BLaER1 treated with 17β-estradiol and CSF1 and Interleukin-3, amounts not matched to agents 10 nM and 100 nM (cell line): ENCODE measurements at regions not wholly inside any gene's neighbourhood (a gene's known extent, or its start where the extent isn't known, plus 50 kb on each side); places are given as distances from the start of the nearest gene placed in this dataset.

Experiments
- H3K27ac ChIP-seq, 11 experiments: shearing (Covaris generic); formaldehyde crosslinking; 2 replicates each; pipeline ENCODE4 v1.8.1; 2022
- H3K27me3 ChIP-seq, 11 experiments: shearing (Covaris generic); formaldehyde crosslinking; 2 replicates each; pipeline ENCODE4 v1.8.1; 2022
- H3K36me3 ChIP-seq, 11 experiments: shearing (Covaris generic); formaldehyde crosslinking; 2 replicates each; pipeline ENCODE4 v1.8.1; 2022
- H3K4me1 ChIP-seq, 10 experiments: shearing (Covaris generic); formaldehyde crosslinking; 2 replicates each; pipeline ENCODE4 v1.8.1; 2022
- H3K4me2 ChIP-seq, 11 experiments: shearing (Covaris generic); formaldehyde crosslinking; 2 replicates each; pipeline ENCODE4 v1.8.1; 2022
- H3K4me3 ChIP-seq, 10 experiments: shearing (Covaris generic); formaldehyde crosslinking; 2 replicates each; pipeline ENCODE4 v1.8.1; 2022
- H3K9ac ChIP-seq, 11 experiments: shearing (Covaris generic); formaldehyde crosslinking; 2 replicates each; pipeline ENCODE4 v1.8.1; 2022
- H3K9me3 ChIP-seq, 11 experiments: shearing (Covaris generic); formaldehyde crosslinking; replicated peaks in 1 of 11; 2 replicates each; pipeline ENCODE4 v1.8.1; 2022
- H4K20me1 ChIP-seq, 11 experiments: shearing (Covaris generic); formaldehyde crosslinking; 2 replicates each; pipeline ENCODE4 v1.8.1; 2022
- Cebpa-rat ChIP-seq, 11 experiments: shearing (Covaris generic); IDR thresholded peaks; 2 replicates each; pipeline ENCODE4 v1.8.1; 2022

DNA sequence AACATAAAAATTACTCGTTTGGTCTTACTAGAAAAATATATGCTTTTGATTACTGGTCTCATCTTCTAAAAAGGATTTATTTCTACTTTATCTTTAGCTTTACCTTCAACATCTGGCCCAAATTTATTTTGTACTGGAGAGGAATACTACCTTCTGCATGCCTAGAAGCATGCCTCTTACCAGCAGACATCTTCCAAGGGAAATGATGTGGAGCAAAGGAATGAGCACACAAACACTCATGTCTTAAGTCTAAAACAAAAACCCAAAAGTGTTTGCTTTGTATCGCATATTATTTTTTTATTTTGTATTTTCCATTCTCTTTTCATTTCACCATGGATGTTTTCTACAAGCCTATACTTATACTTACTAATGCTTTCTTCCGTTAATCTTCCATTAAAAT is 304.6 kb upstream of the KCNMB2 start:
- Histone ChIP-seq H3K27ac (no peak overlapping the region), H3K27me3 (no peaks in the 10 kb centered on the region), H3K4me2 (no peak overlapping the region), H3K9ac (no peak overlapping the region), H3K4me3 (no peak overlapping the region), H3K9me3 (no peaks in the 10 kb centered on the region), H3K36me3 (no peaks in the 10 kb centered on the region), H4K20me1 (no peaks in the 10 kb centered on the region), H3K4me1 (peaks cover 0 to 6% (median 0%) of the 10 kb centered on the region in 10 experiments; a peak in 1 of 20 replicates)
- no peak for TF ChIP-seq Cebpa-rat (IDR thresholded peaks at IDR 0.05)

DNA sequence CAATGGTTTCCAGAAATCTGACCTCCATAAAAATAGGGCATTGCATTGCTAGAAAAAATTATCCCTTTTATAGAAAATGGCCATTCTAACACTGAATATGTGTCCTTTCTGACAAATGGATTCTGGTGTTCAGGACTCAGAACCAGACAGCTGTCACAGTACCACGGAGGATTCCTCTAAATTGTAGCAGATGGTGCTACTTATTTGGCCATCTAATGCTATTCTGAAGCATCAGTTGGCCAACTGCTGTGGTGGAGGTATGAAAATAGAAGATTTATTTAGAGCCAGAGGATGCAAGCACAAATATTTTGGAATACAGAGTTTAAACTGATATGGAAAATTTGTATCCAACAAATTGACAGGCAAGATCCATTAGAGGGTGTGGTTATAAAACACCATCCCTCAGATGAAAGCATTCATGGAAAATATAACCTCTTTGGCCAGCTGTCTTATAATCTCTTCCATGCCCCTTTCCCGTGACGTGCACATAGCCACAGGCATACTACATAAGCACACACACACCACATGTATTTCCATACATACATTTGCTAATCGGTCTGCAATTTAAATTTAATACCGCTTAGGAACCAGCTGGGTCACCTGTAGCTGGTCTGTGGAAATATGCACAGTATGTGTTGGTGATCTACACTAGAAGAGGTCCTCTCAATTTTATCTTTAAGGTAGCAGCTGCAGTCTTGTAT is 302.7 kb upstream of the KCNMB2 start:
- Histone ChIP-seq H4K20me1 (no peaks in the 10 kb centered on the region), H3K9me3 (no peaks in the 10 kb centered on the region), H3K4me3 (no peak overlapping the region), H3K9ac (no peak overlapping the region), H3K27ac (no peak overlapping the region), H3K4me2 (no peak overlapping the region), H3K4me1 (peaks cover 0 to 6% (median 0%) of the 10 kb centered on the region in 10 experiments; a peak in 1 of 20 replicates), H3K27me3 (no peaks in the 10 kb centered on the region), H3K36me3 (no peaks in the 10 kb centered on the region)
- no peak for TF ChIP-seq Cebpa-rat (IDR thresholded peaks at IDR 0.05)

GRCh38 chr3:178236555-178237277 is 299.5 kb upstream of the KCNMB2 start:
- Histone ChIP-seq H3K9me3 (peaks cover 0 to 17% (median 6%) of the 10 kb centered on the region in 11 experiments; a peak in 7 of 22 replicates), H3K4me2 (no peak overlapping the region), H3K27ac (no peak overlapping the region), H3K9ac (no peak overlapping the region), H3K27me3 (no peaks in the 10 kb centered on the region), H4K20me1 (no peaks in the 10 kb centered on the region), H3K4me1 (peaks cover 0 to 6% (median 0%) of the 10 kb centered on the region in 10 experiments; a peak in 1 of 20 replicates), H3K36me3 (no peaks in the 10 kb centered on the region), H3K4me3 (no peak overlapping the region)
- TF ChIP-seq Cebpa-rat (IDR thresholded peaks at IDR 0.05): no peak

DNA sequence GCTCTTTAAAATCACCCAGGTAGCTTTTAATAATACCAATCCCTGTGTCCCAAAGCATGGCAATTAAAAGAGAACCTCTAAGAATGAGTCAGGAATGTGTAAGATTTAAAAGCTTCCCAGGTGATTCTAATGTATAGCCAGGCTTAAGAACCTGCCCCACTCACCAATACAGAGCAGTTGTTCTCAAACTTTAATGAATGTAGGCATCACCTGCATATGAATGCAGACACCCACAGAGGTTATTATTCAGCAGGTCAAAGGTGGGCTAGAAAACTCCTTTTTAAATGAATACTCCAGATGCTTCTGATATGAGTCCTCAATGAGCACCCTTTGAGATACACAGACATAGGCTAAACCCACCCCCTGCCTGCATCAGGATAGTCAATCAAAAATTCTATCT is 298.1 kb upstream of the KCNMB2 start:
- no peaks in the 10 kb centered on the region for H3K36me3 ChIP-seq
- H3K27ac ChIP-seq: no peak overlapping the region
- peaks cover 0 to 17% (median 6%) of the 10 kb centered on the region in 11 experiments; a peak in 7 of 22 replicates for H3K9me3 ChIP-seq
- H3K27me3 ChIP-seq: no peaks in the 10 kb centered on the region
- H4K20me1 ChIP-seq: no peaks in the 10 kb centered on the region
- no peak overlapping the region for H3K4me2 ChIP-seq
- H3K4me1 ChIP-seq: peaks cover 0 to 6% (median 0%) of the 10 kb centered on the region in 10 experiments; a peak in 1 of 20 replicates
- H3K9ac ChIP-seq: no peak overlapping the region
- H3K4me3 ChIP-seq: no peak overlapping the region
- no peak for TF ChIP-seq Cebpa-rat (IDR thresholded peaks at IDR 0.05)

GRCh38 chr3:178244733-178245709 is 291.2 kb upstream of the KCNMB2 start:
- Histone ChIP-seq H3K9ac (no peak overlapping the region), H3K4me2 (no peak overlapping the region), H3K27me3 (no peaks in the 10 kb centered on the region), H3K4me3 (no peak overlapping the region), H3K27ac (no peak overlapping the region), H3K36me3 (no peaks in the 10 kb centered on the region), H4K20me1 (no peaks in the 10 kb centered on the region), H3K4me1 (no peaks in the 10 kb centered on the region), H3K9me3 (peaks cover 0 to 27% (median 6%) of the 10 kb centered on the region in 11 experiments; a peak in 9 of 22 replicates)
- TF ChIP-seq Cebpa-rat (IDR thresholded peaks at IDR 0.05): no peak

DNA sequence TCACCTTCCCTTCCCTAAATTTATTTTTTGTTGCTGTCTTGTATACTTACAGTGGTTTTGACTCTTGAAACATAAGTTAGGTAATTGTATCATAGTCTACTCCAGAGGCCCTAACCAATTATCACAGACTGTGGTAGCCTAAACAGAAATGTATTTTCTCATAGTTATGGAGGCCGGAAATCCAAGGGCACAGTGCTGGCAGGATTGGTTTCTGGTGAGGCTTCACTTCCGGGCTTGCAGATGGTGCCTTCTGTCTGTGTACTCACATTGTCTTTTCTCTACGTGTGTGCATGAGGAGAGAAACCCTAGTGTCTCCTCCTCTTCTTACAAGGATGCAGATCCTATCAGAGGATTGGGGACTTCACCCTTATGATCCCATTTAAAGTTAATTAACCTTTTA is 290.2 kb upstream of the KCNMB2 start:
- Histone ChIP-seq H3K36me3 (no peaks in the 10 kb centered on the region), H3K4me1 (no peaks in the 10 kb centered on the region), H3K4me3 (no peak overlapping the region), H3K27ac (no peak overlapping the region), H4K20me1 (no peaks in the 10 kb centered on the region), H3K27me3 (no peaks in the 10 kb centered on the region), H3K4me2 (no peak overlapping the region), H3K9ac (no peak overlapping the region), H3K9me3 (peaks cover 0 to 18% (median 3%) of the 10 kb centered on the region in 11 experiments; a peak in 8 of 22 replicates)
- TF ChIP-seq Cebpa-rat (IDR thresholded peaks at IDR 0.05): no peak

- H3K4me3 ChIP-seq: no peak overlapping the region
Observed at GRCh38 chr3:178255315-178255714, 280.9 kb upstream of the KCNMB2 start.

GRCh38 chr3:178257491-178257890 is 278.7 kb upstream of the KCNMB2 start:
- TF ChIP-seq Cebpa-rat (IDR thresholded peaks at IDR 0.05): no peak
- H3K4me3 ChIP-seq: no peak overlapping the region
- no peak overlapping the region for H3K9ac ChIP-seq
- H3K27me3 ChIP-seq: no peaks in the 10 kb centered on the region
- H3K4me1 ChIP-seq: no peaks in the 10 kb centered on the region
- H3K9me3 ChIP-seq: no peaks in the 10 kb centered on the region; a peak in 3 of 22 replicates
- H3K36me3 ChIP-seq: no peaks in the 10 kb centered on the region
- no peak overlapping the region for H3K27ac ChIP-seq
- H3K4me2 ChIP-seq: no peak overlapping the region
- no peaks in the 10 kb centered on the region for H4K20me1 ChIP-seq

More at GRCh38 chr3:178255315-178255714, 280.9 kb upstream of the KCNMB2 start:
- no peak for TF ChIP-seq Cebpa-rat (IDR thresholded peaks at IDR 0.05)
- Histone ChIP-seq H3K4me2 (no peak overlapping the region), H3K9me3 (peaks cover 0 to 3% (median 0%) of the 10 kb centered on the region in 11 experiments; a peak in 3 of 22 replicates), H3K27me3 (no peaks in the 10 kb centered on the region), H4K20me1 (no peaks in the 10 kb centered on the region), H3K36me3 (no peaks in the 10 kb centered on the region), H3K4me1 (no peaks in the 10 kb centered on the region), H3K27ac (no peak overlapping the region), H3K9ac (no peak overlapping the region)

DNA sequence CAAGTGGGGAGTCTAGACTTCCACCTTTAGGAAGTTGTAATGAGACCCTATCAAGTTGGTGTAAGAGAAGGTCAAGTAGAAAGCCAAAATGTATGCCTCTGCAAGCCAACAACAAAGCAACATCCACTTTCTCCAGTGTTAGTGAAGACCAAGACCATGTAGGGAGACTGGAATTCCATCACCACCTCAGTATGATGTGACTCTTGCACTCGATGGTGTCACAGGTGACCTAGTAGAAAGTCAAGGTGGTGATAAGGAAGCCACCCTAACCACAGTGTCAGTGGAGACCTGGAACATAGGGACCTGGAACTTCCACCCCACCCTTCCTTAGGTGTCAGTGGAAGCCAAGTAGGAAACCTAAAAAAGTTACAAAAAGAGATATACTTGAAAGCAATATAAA is 278.1 kb upstream of the KCNMB2 start:
- H3K27ac ChIP-seq: no peak overlapping the region
- H3K4me3 ChIP-seq: no peak overlapping the region
- no peaks in the 10 kb centered on the region for H3K36me3 ChIP-seq
- H3K9ac ChIP-seq: no peak overlapping the region
- H4K20me1 ChIP-seq: no peaks in the 10 kb centered on the region
- no peaks in the 10 kb centered on the region for H3K4me1 ChIP-seq
- TF ChIP-seq Cebpa-rat (IDR thresholded peaks at IDR 0.05): no peak
- no peak overlapping the region for H3K4me2 ChIP-seq
- no peaks in the 10 kb centered on the region; a peak in 3 of 22 replicates for H3K9me3 ChIP-seq
- H3K27me3 ChIP-seq: no peaks in the 10 kb centered on the region
